Glomerular visceral epithelial cell (primary cell): ENCODE measurements at regions not wholly inside any gene's neighbourhood (a gene's known extent, or its start where the extent isn't known, plus 50 kb on each side); places are given as distances from the start of the nearest gene placed in this dataset.

Source experiments
- DNase-seq: peaks from one replicate; pipeline ENCODE4 v3.0.0-alpha.2; 2016; ENCODE audit errors: extremely low spot score

- DNase-seq: no peak
These were observed 176.6 kb upstream of the KITLG start for GRCh38 chr12:88756917-88757316.

- DNase-seq: no peak
These were observed 175.9 kb upstream of the KITLG start for GRCh38 chr12:88756153-88756552.

GRCh38 chr12:88753707-88754106, 173.4 kb upstream of the KITLG start:
- no peak for DNase-seq

- no peak for DNase-seq
These were observed 172.8 kb upstream of the KITLG start for GRCh38 chr12:88753066-88753465.

GRCh38 chr12:88752183-88752582, 171.9 kb upstream of the KITLG start:
- no peak for DNase-seq

- DNase-seq: no peak
These were observed 170.7 kb upstream of the KITLG start for GRCh38 chr12:88750867-88751543.

- no peak for DNase-seq
These were observed 166.1 kb upstream of the KITLG start for GRCh38 chr12:88746386-88746785.

GRCh38 chr12:88743946-88744685, 163.8 kb upstream of the KITLG start:
- DNase-seq: no peak

GRCh38 chr12:88737838-88738472, 157.7 kb upstream of the KITLG start:
- no peak for DNase-seq

- no peak for DNase-seq
These were observed 155.8 kb upstream of the KITLG start for GRCh38 chr12:88736031-88736430.

- no peak for DNase-seq
These were observed 152.7 kb upstream of the KITLG start for GRCh38 chr12:88733008-88733407.

- no peak for DNase-seq
These were observed 148.9 kb upstream of the KITLG start for GRCh38 chr12:88729196-88729595.

GRCh38 chr12:88726806-88727720, 146.8 kb upstream of the KITLG start:
- no peak for DNase-seq

GRCh38 chr12:88725592-88726143, 145.4 kb upstream of the KITLG start:
- DNase-seq: no peak

- DNase-seq: no peak
These were observed 142.9 kb upstream of the KITLG start for GRCh38 chr12:88723219-88723618.

GRCh38 chr12:88720785-88721650, 140.7 kb upstream of the KITLG start:
- no peak for DNase-seq

GRCh38 chr12:88720231-88720630, 140.0 kb upstream of the KITLG start:
- no peak for DNase-seq

GRCh38 chr12:88717188-88717587, 136.9 kb upstream of the KITLG start:
- DNase-seq: no peak

GRCh38 chr12:88716240-88716639, 136.0 kb upstream of the KITLG start:
- DNase-seq: no peak

- no peak for DNase-seq
These were observed 135.4 kb upstream of the KITLG start for GRCh38 chr12:88715673-88716072.
